ENCODE measurements at regions not wholly inside any gene's neighbourhood (a gene's known extent, or its start where the extent isn't known, plus 50 kb on each side); places are given as distances from the start of the nearest gene placed in this dataset.

- ChIA-PET POLR2A (no interaction called here), CTCF (no interaction called here)
- no peak for DNase-seq (ENCODE audit: low read depth, low spot score)
- H3K9me3 ChIP-seq (ENCODE audit: control insufficient read depth, insufficient read depth, low read length), result no peaks in the 10 kb centered on the region
- no peak overlapping the region for H3K27ac ChIP-seq (ENCODE audit: low read depth, low read length)
- TF ChIP-seq CTCF (IDR thresholded peaks at IDR 0.05; ENCODE audit: low read depth, low read length), result no peak
- no peak overlapping the region for H3K4me3 ChIP-seq (ENCODE audit: low read depth, low read length)
- no peaks in the 10 kb centered on the region for H3K27me3 ChIP-seq (ENCODE audit: control insufficient read depth, insufficient read depth, low read length)
Measured at GRCh38 chr4:122050841-122051240, 99.0 kb upstream of the TRPC3 start.

DNA sequence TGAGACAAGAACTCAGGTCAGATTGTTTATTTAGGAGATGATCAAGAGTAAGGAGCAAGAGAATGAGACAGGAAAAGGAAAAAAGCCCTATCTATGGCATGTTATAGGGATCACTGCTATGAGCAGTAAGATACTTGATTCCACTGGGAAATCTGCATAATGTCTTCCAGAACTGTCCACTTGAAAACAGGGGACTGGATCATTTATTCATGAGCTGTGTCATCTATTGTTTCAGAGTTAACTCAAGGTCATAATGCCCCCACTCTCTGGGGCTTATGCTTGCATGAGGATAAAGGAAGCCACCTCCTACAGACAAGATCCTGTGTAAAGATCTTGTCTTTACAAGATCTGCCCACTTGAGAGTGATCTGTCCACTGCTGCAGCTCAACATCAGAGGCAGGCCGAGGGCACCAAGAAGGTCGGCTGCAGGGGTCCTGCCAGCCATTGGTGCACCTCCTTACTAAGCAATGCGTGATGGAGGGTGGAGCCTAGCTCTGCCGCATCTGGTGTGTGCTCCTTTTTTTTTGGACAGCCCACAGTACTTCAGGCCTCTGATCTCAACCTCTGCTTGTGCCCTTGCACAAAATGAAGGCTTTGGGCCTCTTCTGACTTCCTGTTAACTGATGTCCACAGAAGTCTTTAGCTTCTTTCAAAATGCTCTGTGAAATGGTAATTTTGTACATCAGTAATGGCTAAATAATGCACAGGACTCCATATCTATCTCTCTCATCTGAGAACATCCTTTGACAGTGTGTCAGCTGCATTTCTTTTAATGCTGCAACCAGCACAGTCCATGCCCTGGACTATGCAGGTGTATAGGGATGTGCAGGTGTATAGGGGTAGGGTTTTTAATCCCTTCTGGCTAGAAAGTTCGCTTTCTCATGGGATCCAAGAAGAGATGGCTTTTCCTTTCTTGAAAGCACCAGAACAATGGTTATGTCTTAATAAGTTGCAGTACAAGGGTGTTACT lies 95.9 kb upstream of the TRPC3 start:
- H3K4me3 ChIP-seq (ENCODE audit: low read depth, low read length), result no peak overlapping the region
- TF ChIP-seq CTCF (IDR thresholded peaks at IDR 0.05; ENCODE audit: low read depth, low read length), result no peak
- H3K27me3 ChIP-seq (ENCODE audit: control insufficient read depth, insufficient read depth, low read length), result no peaks in the 10 kb centered on the region
- DNase-seq (ENCODE audit: low read depth, low spot score), result no peak
- CTCF ChIA-PET, result no interaction called here
- POLR2A ChIA-PET, result no interaction called here
- H3K27ac ChIP-seq (ENCODE audit: low read depth, low read length), result no peak overlapping the region
- H3K9me3 ChIP-seq (ENCODE audit: control insufficient read depth, insufficient read depth, low read length), result no peaks in the 10 kb centered on the region

DNA sequence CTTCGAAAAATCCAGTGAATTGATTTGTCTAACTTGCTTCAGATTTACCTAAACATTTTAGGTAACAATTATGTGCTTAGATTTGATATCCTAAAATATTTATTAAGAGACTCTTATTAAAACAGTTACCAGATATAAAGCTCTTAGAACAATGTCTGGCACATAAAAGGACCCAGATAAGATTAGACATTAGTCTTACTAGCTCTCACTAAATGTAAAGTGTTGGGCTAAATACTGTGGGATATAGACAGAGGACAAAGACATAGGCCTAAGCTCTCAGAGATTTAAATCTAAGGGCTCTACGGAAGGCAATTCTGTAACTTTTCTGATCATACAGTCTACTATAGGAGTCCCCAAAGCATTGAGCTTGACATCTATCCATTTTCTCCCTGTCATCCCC lies 94.4 kb upstream of the TRPC3 start:
- no peak for DNase-seq (ENCODE audit: low read depth, low spot score)
- H3K9me3 ChIP-seq (ENCODE audit: control insufficient read depth, insufficient read depth, low read length), result no peaks in the 10 kb centered on the region
- no peak for TF ChIP-seq CTCF (IDR thresholded peaks at IDR 0.05; ENCODE audit: low read depth, low read length)
- H3K27me3 ChIP-seq (ENCODE audit: control insufficient read depth, insufficient read depth, low read length), result no peaks in the 10 kb centered on the region
- CTCF ChIA-PET, result no interaction called here
- no peak overlapping the region for H3K4me3 ChIP-seq (ENCODE audit: low read depth, low read length)
- H3K27ac ChIP-seq (ENCODE audit: low read depth, low read length), result no peak overlapping the region
- POLR2A ChIA-PET, result interaction anchor here (0.9 kb wide), 1 partner anchor 41 kb away, joined by 4 read pairs; no protein-coding TSS in a partner anchor

DNA sequence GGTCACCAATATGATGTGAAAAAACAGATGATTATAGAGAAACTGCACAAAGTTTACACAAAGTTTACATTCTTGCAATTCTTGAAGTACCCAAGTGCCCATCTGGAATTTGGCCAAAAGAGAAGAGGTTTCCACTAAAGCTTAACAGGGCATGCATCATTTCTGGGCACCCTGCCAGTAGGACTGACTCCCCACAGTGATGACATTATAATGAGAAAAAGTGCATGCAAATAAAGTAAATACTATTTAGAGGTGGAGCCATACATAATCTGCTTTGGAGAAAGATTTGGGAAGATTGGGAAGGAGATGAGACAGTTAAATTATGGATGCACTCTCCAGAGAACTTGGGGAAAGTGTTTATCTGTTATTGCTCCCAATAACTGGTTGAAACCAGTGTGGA lies 93.7 kb upstream of the TRPC3 start:
- ChIA-PET CTCF (no interaction called here), POLR2A (interaction anchor here (0.6 to 0.9 kb wide), 2 partner anchors 40 to 813 kb away, joined by 3 to 4 read pairs; no protein-coding TSS in a partner anchor)
- peak; percentile 89 for DNase-seq (ENCODE audit: low read depth, low spot score)
- H3K4me3 ChIP-seq (ENCODE audit: low read depth, low read length), result no peak overlapping the region
- no peak overlapping the region for H3K27ac ChIP-seq (ENCODE audit: low read depth, low read length)
- TF ChIP-seq CTCF (IDR thresholded peaks at IDR 0.05; ENCODE audit: low read depth, low read length), result no peak
- no peaks in the 10 kb centered on the region for H3K27me3 ChIP-seq (ENCODE audit: control insufficient read depth, insufficient read depth, low read length)
- H3K9me3 ChIP-seq (ENCODE audit: control insufficient read depth, insufficient read depth, low read length), result no peaks in the 10 kb centered on the region

DNA sequence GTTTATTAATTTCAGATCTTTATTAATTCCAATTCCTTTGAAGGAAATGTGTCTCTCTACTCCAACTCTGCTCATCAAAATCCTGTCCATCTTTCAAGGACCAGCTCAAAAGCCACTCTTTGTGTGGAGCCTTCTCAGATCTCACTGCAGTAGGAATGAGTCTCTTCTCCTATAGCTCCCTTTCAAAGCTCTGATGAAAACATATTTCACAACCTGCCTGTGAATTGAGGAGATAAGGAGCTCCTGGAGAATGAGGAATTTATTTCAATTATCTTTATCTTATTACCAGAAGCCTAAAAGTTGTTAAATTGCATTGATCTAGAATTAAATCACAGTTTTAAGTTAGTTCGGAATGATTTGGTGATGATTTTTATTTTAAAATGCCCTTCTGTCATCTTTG lies 92.6 kb upstream of the TRPC3 start:
- no peaks in the 10 kb centered on the region for H3K9me3 ChIP-seq (ENCODE audit: control insufficient read depth, insufficient read depth, low read length)
- no peak for TF ChIP-seq CTCF (IDR thresholded peaks at IDR 0.05; ENCODE audit: low read depth, low read length)
- no peak overlapping the region for H3K4me3 ChIP-seq (ENCODE audit: low read depth, low read length)
- no peaks in the 10 kb centered on the region for H3K27me3 ChIP-seq (ENCODE audit: control insufficient read depth, insufficient read depth, low read length)
- POLR2A ChIA-PET, result interaction anchor here (0.5 kb wide), 1 partner anchor 22 kb away, joined by 8 read pairs; no protein-coding TSS in a partner anchor
- H3K27ac ChIP-seq (ENCODE audit: low read depth, low read length), result no peak overlapping the region
- CTCF ChIA-PET, result no interaction called here
- DNase-seq (ENCODE audit: low read depth, low spot score), result no peak

Data from AG04450 (cell line).